ENCODE measurements at regions not wholly inside any gene's neighbourhood (a gene's known extent, or its start where the extent isn't known, plus 50 kb on each side); places are given as distances from the start of the nearest gene placed in this dataset.
"Not testable (repeated sequence)": the region's sequence is repeated elsewhere in the genome, so short reads cannot be mapped to it uniquely, and the experiment has no call there.

GRCh38 chr2:209299478-209299877 lies 124.4 kb upstream of the MAP2 start:
- not testable (repeated sequence) for TF ChIP-seq CTCF (conservative IDR thresholded peaks at IDR 0.05; ENCODE audit: low read depth in 2 of 2); EZH2 (IDR thresholded peaks at IDR 0.05; ENCODE audit: low read depth, unreplicated experiment); EZH2phosphoT487 (IDR thresholded peaks at IDR 0.05; ENCODE audit: unreplicated experiment); ETS1 (IDR thresholded peaks at IDR 0.05); REST (IDR thresholded peaks at IDR 0.05; ENCODE audit: unreplicated experiment); CREB1 (CRISPR knock-in tag; IDR thresholded peaks at IDR 0.05; ENCODE audit: low read depth); JUNB (IDR thresholded peaks at IDR 0.05; ENCODE audit: unreplicated experiment); ZNF462 (CRISPR knock-in tag; IDR thresholded peaks at IDR 0.05); ZNF114 (CRISPR knock-in tag; IDR thresholded peaks at IDR 0.05)
- TF ChIP-seq POLR2AphosphoS5 (IDR thresholded peaks at IDR 0.05; ENCODE audit: low read depth) = peak; percentile 72
